MCF 10A (cell line): ENCODE measurements at regions not wholly inside any gene's neighbourhood (a gene's known extent, or its start where the extent isn't known, plus 50 kb on each side); places are given as distances from the start of the nearest gene placed in this dataset.

Source experiments
- BruUV-seq: library from RNA; stranded (reverse); fragments of 400-500 nt; replicated peaks from 2 replicates; lab custom pipeline; 2021; lab: Mats Ljungman, UMichigan
- CTCF ChIA-PET: fragments of 300-600 bp; sonication (Branson Sonifier 250); formaldehyde crosslinking; extraction: SDS; loops from one replicate; lab custom pipeline; 2021; ENCODE audit warnings: antibody characterized with exemption, inconsistent platforms; lab: Yijun Ruan, JAX
- POLR2A ChIA-PET: fragments of 300-600, 350-650 bp; sonication (Branson Sonifier 250); formaldehyde crosslinking; extraction: SDS; loops from one replicate; lab custom pipeline; 2020; ENCODE audit warnings: antibody characterized with exemption, inconsistent platforms; lab: Yijun Ruan, JAX
- DNase-seq: peaks from one replicate; pipeline ENCODE4 v3.0.0-alpha.2; 2018; ENCODE audit not compliant: unreplicated experiment
- H3K27ac Mint-ChIP-seq: one replicate; pipeline ENCODE4 v1.8.0; 2022; ENCODE audit warnings: mild to moderate bottlenecking, low read depth, mixed read lengths; ENCODE audit not compliant: unreplicated experiment
- H3K27me3 Mint-ChIP-seq: one replicate; pipeline ENCODE4 v1.8.0; 2022; ENCODE audit warnings: mixed read lengths; ENCODE audit not compliant: insufficient read depth, unreplicated experiment
- H3K36me3 Mint-ChIP-seq: one replicate; pipeline ENCODE4 v1.8.0; 2022; ENCODE audit warnings: mild to moderate bottlenecking, moderate library complexity, mixed read lengths; ENCODE audit not compliant: insufficient read depth, unreplicated experiment
- H3K4me1 Mint-ChIP-seq: one replicate; pipeline ENCODE4 v1.8.0; 2022; ENCODE audit warnings: mixed read lengths; ENCODE audit not compliant: insufficient read depth, unreplicated experiment
- H3K4me3 Mint-ChIP-seq: one replicate; pipeline ENCODE4 v1.8.0; 2022; ENCODE audit warnings: mild to moderate bottlenecking, moderate library complexity, mixed read lengths; ENCODE audit not compliant: unreplicated experiment
- H3K9me3 Mint-ChIP-seq: one replicate; pipeline ENCODE4 v1.8.0; 2022; ENCODE audit warnings: mixed read lengths; ENCODE audit not compliant: unreplicated experiment
- intact Hi-C: fragments of 100-400 bp; cut with micrococcal nuclease; formaldehyde crosslinking; loops from 2 replicates; pipeline ENCODE4 v1.14.1; 2022
- TF ChIP-seq, protein P1 (sequence below): fragments of 200-600 bp; IDR thresholded peaks from one replicate; pipeline ENCODE4 v1.8.0; 2022; ENCODE audit warnings: antibody characterized with exemption, mild to moderate bottlenecking; ENCODE audit not compliant: unreplicated experiment

- DNase-seq = no peak
- intact Hi-C loops = no loop called here
- Mint-ChIP-seq H3K4me3 (no peak overlapping the region), H3K27ac (no peak overlapping the region), H3K36me3 (no peaks in the 10 kb centered on the region), H3K4me1 (no peaks in the 10 kb centered on the region), H3K9me3 (no peaks in the 10 kb centered on the region), H3K27me3 (no peaks in the 10 kb centered on the region)
- POLR2A ChIA-PET = interaction anchor here (0.8 kb wide), 1 partner anchor 14 kb away, joined by 4 read pairs; no protein-coding TSS in a partner anchor
- no TSS peak for BruUV-seq
- CTCF ChIA-PET = no interaction called here
- TF ChIP-seq, protein P1, sequence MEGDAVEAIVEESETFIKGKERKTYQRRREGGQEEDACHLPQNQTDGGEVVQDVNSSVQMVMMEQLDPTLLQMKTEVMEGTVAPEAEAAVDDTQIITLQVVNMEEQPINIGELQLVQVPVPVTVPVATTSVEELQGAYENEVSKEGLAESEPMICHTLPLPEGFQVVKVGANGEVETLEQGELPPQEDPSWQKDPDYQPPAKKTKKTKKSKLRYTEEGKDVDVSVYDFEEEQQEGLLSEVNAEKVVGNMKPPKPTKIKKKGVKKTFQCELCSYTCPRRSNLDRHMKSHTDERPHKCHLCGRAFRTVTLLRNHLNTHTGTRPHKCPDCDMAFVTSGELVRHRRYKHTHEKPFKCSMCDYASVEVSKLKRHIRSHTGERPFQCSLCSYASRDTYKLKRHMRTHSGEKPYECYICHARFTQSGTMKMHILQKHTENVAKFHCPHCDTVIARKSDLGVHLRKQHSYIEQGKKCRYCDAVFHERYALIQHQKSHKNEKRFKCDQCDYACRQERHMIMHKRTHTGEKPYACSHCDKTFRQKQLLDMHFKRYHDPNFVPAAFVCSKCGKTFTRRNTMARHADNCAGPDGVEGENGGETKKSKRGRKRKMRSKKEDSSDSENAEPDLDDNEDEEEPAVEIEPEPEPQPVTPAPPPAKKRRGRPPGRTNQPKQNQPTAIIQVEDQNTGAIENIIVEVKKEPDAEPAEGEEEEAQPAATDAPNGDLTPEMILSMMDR = no peak
Observed at GRCh38 chr5:20469390-20469789, 481.4 kb upstream of the CDH18 start.

GRCh38 chr5:20466512-20466911, 478.5 kb upstream of the CDH18 start:
- no peak for DNase-seq
- intact Hi-C loops = no loop called here
- no peak overlapping the region for H3K27ac Mint-ChIP-seq

DNA sequence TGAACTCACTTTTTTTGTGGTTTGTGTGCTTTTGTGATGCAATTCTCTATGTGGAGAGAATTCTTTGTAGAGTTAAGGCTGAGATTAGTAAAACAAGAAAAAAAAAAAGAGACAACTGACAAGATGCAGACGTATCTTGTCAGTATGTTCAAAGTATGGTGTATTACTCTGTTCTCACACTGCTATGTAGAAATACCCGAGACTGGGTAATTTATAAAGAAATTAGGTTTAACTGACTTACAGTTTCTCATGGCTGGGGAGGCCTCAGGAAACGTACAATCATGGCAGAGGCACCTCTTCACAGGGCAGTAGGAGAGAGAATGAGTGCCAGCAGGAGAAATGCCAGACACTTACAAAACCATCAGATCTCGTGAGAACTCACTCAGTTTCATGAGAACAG, 475.2 kb upstream of the CDH18 start:
- Mint-ChIP-seq H3K4me1 (no peaks in the 10 kb centered on the region), H3K27me3 (no peaks in the 10 kb centered on the region), H3K27ac (no peak overlapping the region), H3K9me3 (no peaks in the 10 kb centered on the region), H3K36me3 (no peaks in the 10 kb centered on the region), H3K4me3 (no peak overlapping the region)
- intact Hi-C loops = no loop called here
- no peak for DNase-seq
- POLR2A ChIA-PET = no interaction called here
- CTCF ChIA-PET = no interaction called here
- BruUV-seq = no TSS peak
- TF ChIP-seq, protein P1 = no peak

More at GRCh38 chr5:20466512-20466911, 478.5 kb upstream of the CDH18 start:
- Mint-ChIP-seq H3K9me3 (no peaks in the 10 kb centered on the region), H3K36me3 (no peaks in the 10 kb centered on the region), H3K27me3 (no peaks in the 10 kb centered on the region), H3K4me3 (no peak overlapping the region), H3K4me1 (no peaks in the 10 kb centered on the region)
- BruUV-seq = no TSS peak
- POLR2A ChIA-PET = no interaction called here
- CTCF ChIA-PET = no interaction called here
- TF ChIP-seq, protein P1 = no peak

DNA sequence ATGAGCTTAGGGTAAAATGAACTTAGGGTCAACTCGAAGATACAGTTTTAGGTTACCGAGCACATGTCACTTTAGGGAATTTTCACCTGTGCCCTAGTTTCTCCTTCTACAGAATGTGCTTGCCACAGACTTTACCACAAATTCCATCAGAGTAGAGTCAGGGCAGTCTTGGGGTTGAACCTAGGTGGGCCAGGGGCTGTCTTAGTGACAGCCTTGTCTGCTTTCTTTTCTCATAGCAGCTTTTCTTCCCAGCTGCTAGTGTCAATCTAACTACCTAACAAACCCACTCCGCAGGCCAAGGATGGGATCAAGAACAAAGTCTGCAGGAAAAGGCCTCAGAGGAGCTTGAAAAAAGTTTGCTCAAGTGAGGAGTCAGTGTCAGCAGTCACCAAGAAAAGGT, 458.1 kb upstream of the CDH18 start:
- TF ChIP-seq, protein P1 = no peak
- DNase-seq = no peak
- no peaks in the 10 kb centered on the region for H3K36me3 Mint-ChIP-seq
- H3K9me3 Mint-ChIP-seq = no peaks in the 10 kb centered on the region
- no peak overlapping the region for H3K4me3 Mint-ChIP-seq
- no peak overlapping the region for H3K27ac Mint-ChIP-seq
- no TSS peak for BruUV-seq
- no peaks in the 10 kb centered on the region for H3K27me3 Mint-ChIP-seq
- ChIA-PET CTCF (interaction anchor here (1.1 kb wide), 1 partner anchor 10 kb away, joined by 4 read pairs; no protein-coding TSS in a partner anchor), POLR2A (interaction anchor here (0.6 to 1.0 kb wide), 2 partner anchors 12 to 659 kb away, joined by 3 read pairs; no protein-coding TSS in a partner anchor)
- intact Hi-C loops = no loop called here
- no peaks in the 10 kb centered on the region for H3K4me1 Mint-ChIP-seq
